Midbrain (tissue), 1 donor: ENCODE measurements at regions not wholly inside any gene's neighbourhood (a gene's known extent, or its start where the extent isn't known, plus 50 kb on each side); places are given as distances from the start of the nearest gene placed in this dataset.

Experiments
- DNase-seq: peaks from one replicate; lab custom pipeline; 2025; lab: John Stamatoyannopoulos, UW

DNA sequence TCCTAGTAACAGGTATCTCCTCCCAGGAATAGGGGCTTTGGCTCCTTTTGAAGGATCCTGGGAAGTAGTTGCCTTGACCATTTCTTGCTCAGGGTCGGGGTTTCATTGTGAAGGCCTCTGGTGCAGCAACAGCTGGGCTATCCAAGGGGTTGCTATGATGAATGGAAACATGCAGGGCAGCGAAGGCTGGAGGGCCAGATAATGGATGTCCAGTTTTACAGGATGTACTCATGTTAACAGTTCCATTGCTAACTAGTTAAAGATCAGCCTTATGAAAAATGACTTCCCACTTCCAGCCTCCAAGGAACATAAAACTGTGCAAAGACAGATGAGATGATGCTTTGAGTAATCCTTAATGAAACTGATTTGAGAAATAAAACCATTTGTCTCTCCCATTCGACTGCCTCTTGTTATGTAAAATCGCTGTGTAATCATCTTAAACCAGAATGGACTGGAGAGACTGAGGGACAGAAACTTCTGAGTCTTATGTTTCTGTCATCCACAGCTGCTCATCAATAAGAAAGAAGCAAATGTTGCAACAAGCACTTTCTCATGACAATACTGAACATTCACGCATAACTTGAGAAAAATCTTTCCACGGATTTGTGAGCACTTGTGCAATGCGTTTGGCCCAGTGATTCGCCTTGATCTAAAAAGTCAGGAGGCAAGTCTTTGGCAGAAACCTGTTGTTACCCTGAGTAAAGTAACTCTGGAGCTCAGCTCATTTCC, 473.5 kb upstream of the RGMA start:
- DNase-seq: no peak

DNA sequence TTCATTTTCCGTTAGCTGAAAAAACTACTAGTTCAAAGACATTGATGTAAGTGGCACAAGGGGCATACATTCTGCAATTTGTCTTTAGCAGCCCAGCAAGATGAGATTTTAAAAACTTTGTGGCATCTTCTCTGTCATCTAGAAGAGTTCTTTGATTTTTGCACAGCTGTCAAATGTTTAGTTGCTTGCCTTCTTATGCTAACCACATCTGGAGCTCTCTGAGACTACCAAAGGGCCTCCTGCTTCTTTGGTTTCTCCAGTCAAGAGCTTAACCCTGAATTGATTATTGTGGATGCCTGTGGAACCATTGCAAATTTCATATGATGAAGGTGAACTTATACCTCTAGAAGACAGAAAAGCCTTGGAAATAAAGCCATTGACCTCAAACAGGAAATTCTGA, 468.7 kb upstream of the RGMA start:
- DNase-seq: no peak

DNA sequence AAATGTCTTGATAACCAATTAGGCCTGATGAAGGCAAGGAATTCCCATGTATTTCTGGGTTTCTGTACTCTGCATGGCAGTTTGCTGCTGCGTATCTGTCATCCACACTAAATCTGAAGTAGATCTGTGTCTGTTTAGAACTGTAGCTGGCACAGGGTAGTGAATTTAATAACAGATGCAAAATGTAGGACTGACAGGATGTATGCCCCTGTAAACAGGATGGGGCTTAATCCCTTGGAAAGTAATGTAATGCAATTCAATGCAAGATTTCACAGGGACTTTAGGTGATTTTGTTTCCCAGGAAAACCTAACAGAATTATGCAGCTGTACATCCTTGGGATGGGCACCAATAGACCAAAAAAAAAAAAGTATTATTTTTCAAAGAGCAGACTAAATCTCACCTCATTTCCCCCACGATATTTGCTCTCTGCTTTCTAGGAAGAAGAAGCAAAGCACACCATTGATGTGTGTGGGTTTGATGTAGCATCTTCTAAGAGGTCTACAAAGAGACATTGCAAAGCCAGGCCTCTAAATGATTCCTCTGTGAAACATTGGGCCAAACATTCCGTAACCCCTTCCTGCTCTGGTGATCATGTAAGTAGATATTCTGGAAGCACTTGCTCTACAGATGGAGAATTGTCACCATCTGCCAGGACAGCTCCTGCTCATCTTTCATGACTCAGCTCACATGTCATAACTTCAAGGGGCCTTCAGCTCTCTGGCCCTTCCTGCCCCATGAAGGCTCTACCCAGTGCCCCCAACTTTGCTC, 464.3 kb upstream of the RGMA start:
- no peak for DNase-seq

DNA sequence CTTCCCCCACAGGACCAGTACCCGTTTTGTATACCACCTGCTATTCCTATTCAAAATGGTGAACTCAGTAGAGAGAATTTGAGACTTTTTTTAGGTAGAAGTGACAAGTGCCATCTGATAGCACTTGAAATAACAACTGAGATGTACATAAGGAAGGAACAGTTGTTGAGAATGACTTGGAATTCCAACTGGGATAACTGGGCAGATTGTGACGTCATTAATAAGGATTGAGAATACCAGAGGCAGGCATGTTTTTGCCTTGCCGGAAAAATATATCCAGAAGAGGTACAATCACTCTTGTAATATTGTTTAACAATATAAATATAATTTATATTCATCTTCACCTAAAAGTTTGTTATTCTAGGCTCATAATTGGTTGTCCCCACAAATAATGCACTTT, 454.1 kb upstream of the RGMA start:
- DNase-seq: no peak

DNA sequence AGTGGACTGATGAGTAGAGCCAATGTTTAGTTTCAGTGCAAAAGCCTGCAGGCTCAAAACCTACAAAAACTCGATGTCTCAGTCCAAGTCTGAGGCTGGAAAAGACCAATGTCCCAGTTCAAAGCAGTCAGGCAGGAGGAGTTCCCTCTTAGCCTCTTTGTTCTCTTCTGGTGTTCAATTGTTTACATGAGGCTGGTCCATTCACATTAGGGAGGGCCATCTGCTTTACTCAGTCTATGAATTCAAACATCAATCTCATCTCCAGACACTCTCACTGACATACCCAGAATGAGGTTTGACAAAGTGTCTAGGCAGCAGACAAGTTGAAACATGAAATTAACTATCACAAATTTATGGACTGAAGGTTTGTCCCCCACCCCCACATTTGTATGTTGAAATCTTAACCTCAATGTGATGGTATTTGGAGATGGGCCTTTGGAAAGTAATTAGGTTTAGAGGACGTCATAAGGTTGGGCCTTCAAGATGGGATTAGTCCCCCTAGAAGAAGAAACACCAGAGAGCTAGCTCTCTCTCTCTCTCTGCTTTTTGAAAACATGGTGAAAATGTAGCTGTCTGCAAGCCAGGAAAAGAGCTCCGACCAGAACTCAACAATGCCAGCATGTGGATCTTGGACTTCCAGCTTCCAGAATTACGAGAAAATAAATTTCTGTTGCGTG, 438.5 kb upstream of the RGMA start:
- no peak for DNase-seq

DNA sequence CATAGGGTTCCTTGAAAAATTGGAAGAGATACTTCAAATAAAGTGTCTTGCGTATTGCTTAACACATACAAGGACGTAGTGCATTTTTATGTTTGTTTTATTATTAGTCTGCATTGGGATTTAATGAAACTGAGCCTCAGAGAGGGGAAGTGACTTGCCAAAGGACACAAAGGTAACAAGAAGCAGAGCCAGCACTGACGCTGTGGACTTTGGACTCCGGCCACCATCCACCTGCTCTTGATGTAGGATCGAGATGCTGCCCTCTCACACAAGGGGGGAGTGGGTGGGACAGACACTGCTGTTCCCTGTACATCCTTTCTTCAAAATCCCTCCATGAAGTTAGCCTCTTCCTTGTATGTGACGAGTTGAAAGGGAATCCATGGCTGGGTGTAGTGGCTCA, 435.4 kb upstream of the RGMA start:
- DNase-seq: no peak

DNA sequence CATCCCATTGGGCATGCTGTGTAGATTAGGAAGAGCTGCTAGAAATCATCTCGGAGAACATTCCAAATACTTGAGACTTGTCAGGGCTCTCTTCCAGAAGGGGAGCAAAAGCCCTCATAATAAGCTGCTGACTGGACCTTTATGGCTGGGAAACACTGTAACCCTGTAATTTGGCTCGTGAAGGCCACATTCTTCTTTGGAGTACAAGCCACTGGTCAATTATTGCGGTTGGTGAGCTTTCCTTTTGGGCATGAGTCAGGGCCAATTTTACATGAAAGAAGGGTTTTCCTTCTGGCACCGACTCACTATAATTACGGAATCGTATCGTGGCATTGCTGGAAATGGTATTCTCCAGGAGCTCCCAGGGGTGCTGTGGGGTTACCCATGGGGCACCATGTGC, 434.5 kb upstream of the RGMA start:
- DNase-seq: no peak

DNA sequence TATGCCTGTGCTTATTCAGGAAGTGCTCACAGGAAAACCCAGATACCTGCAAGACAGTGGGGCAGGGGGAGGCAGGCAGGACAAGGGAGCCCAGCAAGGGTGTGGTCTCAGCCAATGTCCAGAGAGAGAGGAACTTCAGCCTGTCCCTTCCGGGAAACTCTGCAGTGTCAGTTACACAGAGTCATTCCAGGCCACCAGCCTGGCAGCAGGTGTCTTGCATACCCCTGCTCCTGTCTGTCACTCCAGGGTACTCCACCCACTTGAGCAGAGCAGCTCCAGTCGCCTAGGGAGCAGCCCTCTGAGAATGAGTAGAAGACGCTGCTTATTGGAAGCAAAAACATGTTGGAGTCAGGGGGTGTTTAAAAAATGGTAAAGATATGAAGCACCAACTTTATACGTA, 431.2 kb upstream of the RGMA start:
- DNase-seq: no peak

DNA sequence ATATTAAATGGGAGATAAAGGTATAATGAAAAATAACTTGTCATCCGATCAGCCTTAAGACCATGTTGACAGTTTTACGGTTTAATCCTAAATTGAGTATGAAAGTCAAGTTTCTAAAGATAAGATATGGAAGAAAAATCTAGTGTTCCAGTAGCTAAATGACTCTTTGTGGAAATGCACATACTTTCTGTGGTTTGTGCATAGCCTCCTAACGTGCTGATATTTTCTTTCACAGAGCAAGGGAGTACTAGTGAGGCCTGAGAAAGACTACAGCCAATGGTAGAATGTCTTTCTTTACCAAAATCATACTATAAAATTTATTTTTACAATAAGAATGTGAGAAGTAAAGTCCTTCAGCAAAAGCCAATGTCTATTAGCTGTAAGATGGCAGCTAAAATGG, 430.6 kb upstream of the RGMA start:
- no peak for DNase-seq

DNA sequence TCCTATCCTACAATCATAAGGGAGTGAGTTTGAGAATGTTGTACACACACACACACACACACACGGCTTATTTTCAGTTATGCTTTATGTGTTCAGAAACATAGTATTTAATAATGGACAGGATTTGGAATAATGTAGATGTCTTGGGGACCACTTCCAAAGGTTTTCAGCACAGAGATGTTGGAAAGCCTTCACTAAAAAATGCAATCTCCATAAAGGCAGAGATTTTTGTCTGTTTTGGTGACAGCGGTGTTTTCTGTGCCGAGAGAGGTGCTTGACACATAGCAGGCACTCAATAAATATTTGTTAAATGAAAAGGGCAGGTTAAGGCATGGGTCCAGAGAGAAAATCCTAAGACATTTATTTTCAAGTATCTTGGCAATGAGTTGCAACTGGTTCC, 428.2 kb upstream of the RGMA start:
- no peak for DNase-seq

DNA sequence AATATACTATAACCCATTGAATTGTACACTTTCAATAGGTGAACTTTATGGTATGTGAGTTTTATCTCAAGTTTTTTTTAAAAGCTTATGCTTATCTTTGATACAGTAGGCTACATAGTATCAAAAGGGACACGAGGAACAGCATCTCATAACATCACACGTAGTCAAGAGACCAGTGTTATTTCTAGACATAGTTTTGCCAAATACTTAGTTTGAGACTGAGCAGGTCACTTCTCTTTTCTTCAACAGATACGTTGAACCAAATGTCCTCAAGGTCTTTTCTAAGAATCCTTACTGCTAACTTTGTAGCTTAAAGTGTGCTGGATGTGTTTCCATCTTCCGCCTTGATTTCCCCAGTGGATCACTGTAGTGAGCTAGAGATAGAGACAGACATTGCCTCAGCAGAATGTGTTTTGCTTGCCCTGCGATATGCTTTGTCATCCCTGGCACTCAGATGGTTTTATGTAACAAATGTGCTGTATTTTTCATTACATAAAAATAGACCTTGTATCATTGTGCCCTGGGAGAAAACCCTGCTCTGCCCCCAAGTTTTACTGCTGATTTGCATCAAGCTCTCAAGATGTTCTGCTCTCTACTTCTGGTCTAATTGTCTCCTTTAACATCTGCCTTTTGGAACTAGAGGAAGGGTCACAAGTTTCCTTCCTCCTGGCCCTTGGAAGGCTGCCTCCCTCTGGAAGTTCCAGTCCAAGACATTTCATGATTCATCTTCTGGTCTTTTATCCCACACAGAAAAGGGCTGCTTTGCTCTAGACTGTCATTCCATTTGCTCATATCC, 426.4 kb upstream of the RGMA start:
- DNase-seq: no peak

DNA sequence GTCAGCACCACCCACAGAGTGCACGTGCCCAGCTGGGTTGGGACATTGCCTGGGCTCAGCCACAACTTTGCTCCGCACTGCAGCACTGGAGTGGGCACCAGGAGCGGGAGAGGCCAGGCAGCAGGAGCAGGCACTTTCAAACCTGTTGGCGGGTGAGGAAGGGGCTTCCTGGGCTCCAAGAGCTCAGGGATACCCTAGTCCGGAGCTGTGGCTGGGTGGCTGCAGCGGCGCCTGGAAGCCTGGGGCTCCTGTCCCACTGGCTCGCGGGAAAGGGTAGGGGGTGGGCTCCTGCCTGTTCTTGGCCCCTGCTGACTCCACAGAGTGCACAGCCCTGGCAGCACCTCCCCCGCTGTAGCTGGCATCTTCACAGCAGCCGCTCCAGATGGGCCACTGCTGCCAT, 417.6 kb upstream of the RGMA start:
- no peak for DNase-seq

DNA sequence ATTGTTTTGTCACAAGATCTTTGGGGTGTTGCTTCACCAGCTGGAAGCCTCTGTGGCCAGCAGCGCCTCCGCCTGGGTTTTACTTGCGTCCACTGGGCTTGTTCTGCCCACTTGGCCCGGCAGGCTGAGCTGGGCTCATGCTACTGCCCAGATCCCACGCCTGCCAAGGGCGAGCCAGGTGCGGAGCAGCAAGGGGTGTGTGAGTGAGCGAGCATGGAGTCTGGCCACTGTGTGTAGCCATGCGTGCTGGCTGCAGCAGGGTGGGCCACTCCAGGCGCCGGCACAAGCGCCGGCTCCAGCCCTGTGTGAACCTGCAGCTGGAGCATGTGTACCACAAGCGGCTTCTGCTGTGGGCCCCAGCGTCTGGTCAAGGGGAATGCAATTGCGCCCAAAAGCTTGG, 416.5 kb upstream of the RGMA start:
- DNase-seq: no peak

DNA sequence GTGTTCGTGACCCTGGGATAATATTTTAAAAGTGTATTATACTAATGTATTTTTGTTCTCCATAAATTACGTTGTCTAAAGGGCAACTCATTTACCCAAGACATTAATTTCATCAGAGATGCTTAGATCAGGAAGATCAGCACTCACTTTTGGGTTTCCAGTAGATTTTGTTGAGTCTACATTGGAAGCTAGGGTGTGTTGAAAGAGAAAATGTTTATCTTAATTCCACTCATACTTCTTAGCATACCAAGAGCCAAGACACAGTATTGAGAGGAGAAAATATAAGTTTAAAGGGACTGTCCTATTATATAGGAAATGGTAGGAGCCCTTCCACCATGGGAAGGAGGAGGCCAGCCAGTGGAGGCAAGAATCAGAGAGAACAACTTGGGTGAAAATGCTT, 412.9 kb upstream of the RGMA start:
- no peak for DNase-seq

DNA sequence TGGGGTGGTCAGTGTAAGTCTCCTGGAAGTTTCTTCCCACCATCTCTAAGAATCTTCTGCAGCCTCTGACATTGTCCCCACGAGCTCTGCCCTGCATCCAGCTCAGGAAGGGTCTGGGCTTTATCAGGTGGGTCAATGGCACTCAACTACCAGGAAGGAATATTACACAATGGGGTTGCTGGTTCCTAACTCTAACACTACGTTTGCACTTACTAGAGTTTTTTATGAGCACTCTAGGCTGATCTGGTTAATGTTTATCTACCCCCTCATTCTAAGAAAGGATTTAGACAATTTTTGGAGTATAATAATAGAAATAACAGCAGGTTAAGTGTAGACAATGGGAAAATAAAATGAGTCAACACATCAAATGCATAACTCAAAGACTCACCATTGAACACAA, 411.1 kb upstream of the RGMA start:
- DNase-seq: no peak

DNA sequence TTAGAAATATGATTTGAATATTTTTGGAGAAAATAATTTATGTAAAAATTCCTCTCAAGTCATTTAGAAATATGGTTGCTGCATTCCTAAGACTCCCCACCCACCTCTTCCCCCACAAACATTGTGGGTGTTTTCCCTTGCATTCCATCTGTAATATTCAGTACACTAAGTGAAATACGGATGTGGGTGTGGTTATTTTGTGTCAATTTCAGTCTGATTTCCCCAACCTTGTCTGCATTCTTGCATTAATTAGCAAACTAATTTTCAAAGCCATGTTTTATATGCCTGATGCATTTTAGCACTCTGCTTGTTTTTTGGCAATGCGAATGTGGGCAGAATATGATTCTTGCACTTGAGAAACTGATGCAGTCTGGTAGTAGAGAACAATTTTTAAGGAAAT, 408.3 kb upstream of the RGMA start:
- DNase-seq: no peak

DNA sequence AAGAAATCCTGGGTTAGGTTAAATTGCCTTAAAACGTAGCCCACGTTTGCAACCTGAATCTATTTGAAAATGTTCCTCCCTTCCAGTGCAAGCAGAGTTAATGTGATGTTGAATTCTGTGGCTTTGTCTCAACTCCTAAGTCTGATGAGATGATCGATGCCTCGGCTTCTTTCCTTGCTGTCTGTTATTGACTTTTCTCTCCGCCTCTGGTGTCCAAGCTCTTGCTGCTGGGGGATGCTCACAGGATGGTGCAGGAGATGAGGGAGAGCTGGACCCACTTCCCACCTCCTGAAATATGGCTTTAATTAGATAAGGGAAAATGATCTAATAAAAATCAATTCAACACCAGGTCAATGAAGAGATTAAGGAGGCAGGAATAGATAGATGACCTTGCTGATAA, 407.9 kb upstream of the RGMA start:
- no peak for DNase-seq

DNA sequence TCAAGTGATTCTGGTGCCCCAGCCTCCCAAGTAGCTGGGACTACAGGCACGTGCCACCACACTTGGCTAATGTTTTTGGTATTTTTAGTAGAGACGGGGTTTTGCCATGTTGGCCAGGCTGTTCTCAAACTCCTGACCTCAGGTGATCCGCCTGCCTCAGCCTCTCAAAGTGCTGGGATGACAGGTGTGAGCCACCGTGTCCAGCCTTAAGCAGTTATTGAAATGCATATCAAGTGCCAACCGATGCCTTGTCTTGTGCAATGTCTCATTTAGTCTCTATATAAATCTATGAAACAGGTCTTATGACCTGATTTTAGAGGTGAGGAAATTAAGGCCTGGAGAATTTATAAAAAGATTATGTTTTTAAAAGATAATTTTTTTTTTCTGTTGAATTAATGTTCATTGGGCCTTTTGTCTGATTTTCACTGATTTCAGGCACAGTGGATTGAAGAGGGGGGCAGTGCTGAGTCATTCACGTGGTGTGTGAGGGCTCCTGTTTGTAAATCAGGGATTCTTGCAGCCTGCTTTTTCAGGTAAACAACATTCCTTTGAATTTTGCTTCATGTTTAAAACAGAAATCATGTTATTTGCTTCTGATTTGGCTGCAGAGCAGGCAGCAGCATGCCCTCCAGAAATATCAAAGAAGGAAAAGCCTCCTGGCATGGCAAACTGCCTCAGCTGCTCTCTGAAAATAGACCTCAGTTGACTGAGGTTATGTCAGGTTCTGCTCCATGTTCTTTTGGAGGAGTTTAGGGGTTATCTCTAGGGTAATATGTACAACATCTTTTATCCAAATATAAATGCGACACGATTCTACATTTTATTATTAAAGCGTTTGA, 407.0 kb upstream of the RGMA start:
- no peak for DNase-seq

DNA sequence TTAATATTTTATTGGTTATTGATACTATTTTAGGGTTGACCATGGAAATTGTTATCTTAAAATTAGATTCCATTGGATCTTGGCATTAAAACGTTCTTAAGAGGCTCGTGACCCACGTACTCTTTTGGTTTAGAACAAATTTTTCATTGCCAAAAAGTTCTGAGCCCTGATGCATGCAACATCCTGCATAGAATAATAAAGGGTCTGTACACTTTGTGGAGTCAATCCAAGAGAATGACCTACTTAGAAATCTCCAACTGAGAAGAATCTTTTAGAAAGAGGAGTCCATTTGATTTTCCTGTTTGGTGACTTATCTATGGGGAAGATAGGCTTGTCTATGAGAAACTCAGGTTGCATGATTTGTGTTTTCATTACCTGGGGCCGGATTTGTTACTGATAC, 404.2 kb upstream of the RGMA start:
- no peak for DNase-seq

DNA sequence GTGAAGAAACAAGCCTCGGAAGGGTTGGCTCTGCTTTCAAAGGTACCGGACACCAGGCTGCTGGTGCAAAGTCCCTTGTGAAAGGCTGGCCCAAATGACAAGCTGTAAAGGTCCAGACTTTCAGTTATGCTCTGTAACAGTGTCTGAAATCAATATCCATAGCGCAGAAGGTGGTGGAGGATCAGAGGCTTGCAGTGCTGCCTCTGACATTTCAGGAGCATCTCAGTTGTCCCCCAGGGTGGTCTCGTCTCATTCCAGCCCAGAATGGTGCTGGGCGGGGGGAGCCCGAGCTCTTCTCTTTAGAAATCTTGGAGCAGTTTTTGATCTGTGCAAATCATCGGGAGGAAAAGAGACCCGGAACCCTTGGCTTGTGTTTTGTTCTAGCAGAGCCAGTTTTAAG, 402.3 kb upstream of the RGMA start:
- DNase-seq: no peak

DNA sequence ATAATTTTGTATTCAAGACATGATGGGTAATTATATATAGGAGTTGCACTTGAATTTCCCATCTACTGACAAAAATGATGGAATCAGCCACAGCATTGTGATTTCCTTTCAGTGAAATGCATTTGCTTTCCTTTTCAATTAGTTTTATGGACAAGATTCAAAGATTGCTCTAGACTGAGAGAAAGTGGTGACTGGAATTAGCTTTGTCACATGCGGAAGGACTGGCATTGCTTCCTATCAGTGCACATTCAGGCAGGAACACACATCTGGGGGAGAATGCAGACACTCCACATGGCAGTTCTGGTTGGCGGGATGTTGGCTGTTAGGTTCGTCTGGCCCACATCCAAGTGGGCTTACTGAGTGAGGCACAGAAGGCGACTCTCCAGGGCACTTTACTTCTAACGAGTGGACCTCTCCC, 399.3 kb upstream of the RGMA start:
- no peak for DNase-seq
